Motor neuron (in vitro differentiated cells): ENCODE measurements at regions not wholly inside any gene's neighbourhood (a gene's known extent, or its start where the extent isn't known, plus 50 kb on each side); places are given as distances from the start of the nearest gene placed in this dataset.
A peak's percentile ranks its signal among the peaks of the same experiment; 100 is the strongest.

Source experiments
- ATAC-seq, 8 experiments: fragments of 200-7000 bp; cut with Tn5 transposase; replicated peaks in 6 of 8; 2 replicates each; pipeline ENCODE4 v1.8.0; 2021; ENCODE audit warnings: mild to moderate bottlenecking in 8 of 8, moderate library complexity in 8 of 8
- H3K27ac ChIP-seq, 2 donors: fragments of 250-450 bp; sonication (Bioruptor Pico); 2 replicates each; pipeline ENCODE4 v1.9.0; 2021; ENCODE audit warnings: antibody characterized with exemption in 2 of 2, mild to moderate bottlenecking in 2 of 2, moderate library complexity in 1 of 2
- H3K4me1 ChIP-seq, 2 donors: fragments of 250-450 bp; sonication (Bioruptor Pico); replicated peaks in 1 of 2; 2 replicates each; pipeline ENCODE4 v1.6.1; 2021; ENCODE audit warnings: antibody characterized with exemption in 2 of 2, mild to moderate bottlenecking in 2 of 2, moderate library complexity in 1 of 2
- H3K4me3 ChIP-seq, 5 donors: fragments of 250-450 bp; sonication (Bioruptor Pico); 2 replicates each; pipeline ENCODE4 v1.9.0; 2021; ENCODE audit warnings: antibody characterized with exemption in 5 of 5, mild to moderate bottlenecking in 5 of 5, moderate library complexity in 4 of 5
- WGBS, 10 experiments: fragments of 450-650 bp; shearing (Covaris generic); methylation state at CpG; one replicate each; pipeline ENCODE4 v1.0.0; 2022; 5-methylcytosine and 5-hydroxymethylcytosine counted together
- in situ Hi-C, 9 experiments: fragments of 400-800 bp; cut with MboI; loops; one replicate each; pipeline ENCODE4 v1.15.0; 2021; ENCODE audit warnings: low sequenced_read_pairs in 9 of 9, low pct_unique_long_range_greater_than_20kb in 2 of 9; ENCODE audit not compliant: unreplicated experiment in 9 of 9

GRCh38 chr9:111154081-111154562, 115.9 kb upstream of the LPAR1 start:
- H3K27ac ChIP-seq = no peak overlapping the region
- in situ Hi-C loops = loop anchor here in 1 of 9 experiments (25.0 kb wide), 1 partner anchor 517 kb away; no protein-coding TSS in a partner anchor
- 67 to 100% (median 78%) methylated on average over 1 of the region's 1 CpG; no CpG with 5 or more reads in 3 of the 10 experiments for WGBS, 10 experiments
- no peak overlapping the region for H3K4me3 ChIP-seq
- ATAC-seq = no peak
- H3K4me1 ChIP-seq = no peaks in the 10 kb centered on the region

GRCh38 chr9:111152614-111153406, 114.5 kb upstream of the LPAR1 start:
- Histone ChIP-seq H3K27ac (no peak overlapping the region), H3K4me3 (no peak overlapping the region), H3K4me1 (no peaks in the 10 kb centered on the region)
- no peak for ATAC-seq
- in situ Hi-C loops = loop anchor here in 1 of 9 experiments (25.0 kb wide), 1 partner anchor 516 kb away; no protein-coding TSS in a partner anchor
- WGBS, 10 experiments = 33 to 100% (median 61%) methylated on average over 1 of the region's 2 CpGs; no CpG with 5 or more reads in 2 of the 10 experiments

GRCh38 chr9:111151537-111151936, 113.3 kb upstream of the LPAR1 start:
- WGBS, 10 experiments = 50 to 100% (median 66%) methylated on average over 1 of the region's 1 CpG; no CpG with 5 or more reads in 2 of the 10 experiments
- no peak for ATAC-seq
- Histone ChIP-seq H3K4me1 (no peaks in the 10 kb centered on the region), H3K27ac (no peak overlapping the region), H3K4me3 (no peak overlapping the region)
- in situ Hi-C loops = loop anchor here in 1 of 9 experiments (25.0 kb wide), 1 partner anchor 514 kb away; no protein-coding TSS in a partner anchor

- no peak overlapping the region for H3K27ac ChIP-seq
- in situ Hi-C loops = loop anchor here in 1 of 9 experiments (25.0 kb wide), 1 partner anchor 513 kb away; no protein-coding TSS in a partner anchor
- no peak for ATAC-seq
- no peak overlapping the region for H3K4me3 ChIP-seq
- no peaks in the 10 kb centered on the region for H3K4me1 ChIP-seq
- whole genome bisulfite sequencing, 10 experiments = 76 to 100% (median 95%) methylated on average over 1 to 2 of the region's 2 CpGs; no CpG with 5 or more reads in 1 of the 10 experiments
Measured at GRCh38 chr9:111150181-111150580, 111.9 kb upstream of the LPAR1 start.

GRCh38 chr9:111149018-111149759, 110.9 kb upstream of the LPAR1 start:
- Histone ChIP-seq H3K27ac (no peak overlapping the region), H3K4me3 (no peak overlapping the region), H3K4me1 (no peaks in the 10 kb centered on the region)
- in situ Hi-C loops = no loop called here
- 39 to 100% (median 93%) methylated on average over 1 to 4 of the region's 5 CpGs for WGBS, 10 experiments
- ATAC-seq = peak in 1 of 8 experiments; percentile 61

- H3K27ac ChIP-seq = no peak overlapping the region
- in situ Hi-C loops = no loop called here
- ATAC-seq = peak in 1 of 8 experiments; percentile 68
- H3K4me1 ChIP-seq = no peaks in the 10 kb centered on the region
- 36 to 94% (median 84%) methylated on average over 2 to 10 of the region's 10 CpGs for WGBS, 10 experiments
- H3K4me3 ChIP-seq = no peak overlapping the region
Measured at GRCh38 chr9:111148052-111149017, 110.1 kb upstream of the LPAR1 start.

GRCh38 chr9:111147041-111147440, 108.8 kb upstream of the LPAR1 start:
- Histone ChIP-seq H3K4me1 (no peaks in the 10 kb centered on the region), H3K4me3 (no peak overlapping the region), H3K27ac (no peak overlapping the region)
- 70 to 100% (median 100%) methylated on average over 1 to 2 of the region's 3 CpGs; no CpG with 5 or more reads in 3 of the 10 experiments for WGBS, 10 experiments
- in situ Hi-C loops = no loop called here
- no peak for ATAC-seq

- Histone ChIP-seq H3K27ac (no peak overlapping the region), H3K4me1 (no peaks in the 10 kb centered on the region), H3K4me3 (no peak overlapping the region)
- no peak for ATAC-seq
- 49 to 97% (median 86%) methylated on average over 2 to 3 of the region's 3 CpGs; no CpG with 5 or more reads in 3 of the 10 experiments for WGBS, 10 experiments
- in situ Hi-C loops = no loop called here
Measured at GRCh38 chr9:111144741-111145140, 106.5 kb upstream of the LPAR1 start.

GRCh38 chr9:111136180-111136579, 97.9 kb upstream of the LPAR1 start:
- H3K4me1 ChIP-seq = no peaks in the 10 kb centered on the region
- WGBS, 10 experiments = 53 to 100% (median 95%) methylated on average over 1 to 2 of the region's 2 CpGs; no CpG with 5 or more reads in 5 of the 10 experiments
- no peak overlapping the region for H3K27ac ChIP-seq
- ATAC-seq = no peak
- H3K4me3 ChIP-seq = no peak overlapping the region
- in situ Hi-C loops = no loop called here

GRCh38 chr9:111131211-111131610, 92.9 kb upstream of the LPAR1 start:
- in situ Hi-C loops = no loop called here
- H3K27ac ChIP-seq = no peak overlapping the region
- H3K4me1 ChIP-seq = no peaks in the 10 kb centered on the region
- ATAC-seq = no peak
- H3K4me3 ChIP-seq = no peak overlapping the region
- WGBS, 10 experiments = 33 to 100% (median 100%) methylated on average over 1 of the region's 1 CpG; no CpG with 5 or more reads in 2 of the 10 experiments

- 0 to 90% (median 60%) methylated on average over 1 to 2 of the region's 4 CpGs; no CpG with 5 or more reads in 4 of the 10 experiments for WGBS, 10 experiments
- Histone ChIP-seq H3K4me1 (no peaks in the 10 kb centered on the region), H3K27ac (no peak overlapping the region), H3K4me3 (no peak overlapping the region)
- peak in 2 of 8 experiments; percentile 48 to 50 for ATAC-seq
- in situ Hi-C loops = no loop called here
Measured at GRCh38 chr9:111120526-111120925, 82.3 kb upstream of the LPAR1 start.

- H3K27ac ChIP-seq = no peak overlapping the region
- H3K4me1 ChIP-seq = no peaks in the 10 kb centered on the region
- H3K4me3 ChIP-seq = no peak overlapping the region
- peak in 3 of 8 experiments; percentile 60 to 71 (median 65) for ATAC-seq
- in situ Hi-C loops = no loop called here
Measured at GRCh38 chr9:111118256-111118948, 80.1 kb upstream of the LPAR1 start.
